ENCODE measurements at regions not wholly inside any gene's neighbourhood (a gene's known extent, or its start where the extent isn't known, plus 50 kb on each side); places are given as distances from the start of the nearest gene placed in this dataset.

DNA sequence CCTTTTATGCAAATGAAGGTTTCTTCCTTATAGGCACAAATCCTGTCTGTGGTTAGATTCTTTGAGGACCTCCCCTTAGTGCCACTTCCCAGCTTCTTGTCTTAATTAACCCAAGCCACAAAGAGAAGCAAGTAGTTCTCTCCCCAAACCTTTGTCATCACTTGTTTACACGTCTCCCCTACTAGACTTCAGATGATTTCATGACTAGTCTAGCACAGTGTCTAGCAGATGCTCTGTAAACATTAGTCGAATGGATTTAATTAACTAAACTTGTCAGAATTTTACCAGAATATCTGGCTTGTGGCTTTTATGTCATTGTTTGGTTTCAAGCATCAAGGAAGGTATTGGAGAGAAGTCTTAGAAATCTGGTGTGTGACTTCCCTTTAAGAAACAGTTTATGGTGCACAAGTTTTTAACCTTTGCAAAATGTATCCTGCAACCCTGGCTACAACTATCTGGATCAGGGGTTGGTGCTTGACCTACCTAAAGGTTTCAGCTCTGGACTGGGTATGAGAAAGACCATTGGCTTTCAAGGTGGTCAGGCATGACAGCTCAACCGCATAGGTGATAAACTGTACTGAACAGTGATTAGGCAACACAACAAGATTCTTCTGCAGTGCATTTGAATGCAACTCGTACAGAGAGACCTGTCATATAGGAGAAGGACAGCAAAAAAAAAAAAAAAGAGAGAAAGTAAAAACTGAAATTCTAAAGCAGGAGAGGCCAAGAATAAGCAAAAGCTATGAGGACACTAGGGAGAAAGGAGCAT, 93.2 kb upstream of the CCDC150 start:
- Histone ChIP-seq H3K4me3 (ENCODE audit: insufficient read length, low read depth) (no peak overlapping the region), H3K36me3 (ENCODE audit: insufficient read depth, insufficient read length, low read length) (no peaks in the 10 kb centered on the region), H3K9ac (ENCODE audit: insufficient read length, low read depth) (no peak overlapping the region), H3K4me1 (ENCODE audit: insufficient read depth, insufficient read length) (no peaks in the 10 kb centered on the region), H3K27me3 (ENCODE audit: insufficient read depth, insufficient read length) (no peaks in the 10 kb centered on the region), H3K9me3 (ENCODE audit: insufficient read depth, low read length) (no peaks in the 10 kb centered on the region)
- TF ChIP-seq SUZ12 (IDR thresholded peaks at IDR 0.05; ENCODE audit: extremely low read depth, insufficient read depth, insufficient read length) (no peak), YY1 (IDR thresholded peaks at IDR 0.05; ENCODE audit: insufficient read depth, insufficient read length) (no peak), ZNF274 (IDR thresholded peaks at IDR 0.05; ENCODE audit: low read depth, low read length) (no peak)
- no peak for DNase-seq (ENCODE audit: low read depth, low spot score)

DNA sequence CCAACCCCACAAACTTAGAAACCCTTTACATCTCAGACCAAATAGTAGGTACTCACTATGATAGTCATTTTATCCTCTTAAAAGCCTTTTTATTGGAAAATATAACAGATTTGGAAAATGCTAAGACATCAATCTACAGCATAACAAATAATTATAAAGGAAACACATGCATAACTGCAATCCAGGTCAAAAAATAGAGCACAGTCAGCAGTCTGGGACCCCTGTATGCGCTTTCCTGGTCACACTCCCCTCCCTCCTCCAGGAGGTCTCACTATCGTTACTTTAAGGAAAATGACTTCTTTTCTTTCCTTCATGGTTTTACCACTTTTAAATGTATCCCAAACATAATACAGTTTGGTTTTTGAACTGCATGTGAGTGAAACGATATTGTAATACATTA, 90.5 kb upstream of the CCDC150 start:
- Histone ChIP-seq H3K4me3 (ENCODE audit: insufficient read length, low read depth) (no peak overlapping the region), H3K27me3 (ENCODE audit: insufficient read depth, insufficient read length) (no peaks in the 10 kb centered on the region), H3K9ac (ENCODE audit: insufficient read length, low read depth) (no peak overlapping the region), H3K4me1 (ENCODE audit: insufficient read depth, insufficient read length) (no peaks in the 10 kb centered on the region), H3K36me3 (ENCODE audit: insufficient read depth, insufficient read length, low read length) (no peaks in the 10 kb centered on the region), H3K9me3 (ENCODE audit: insufficient read depth, low read length) (no peaks in the 10 kb centered on the region)
- no peak for TF ChIP-seq SUZ12 (IDR thresholded peaks at IDR 0.05; ENCODE audit: extremely low read depth, insufficient read depth, insufficient read length)
- no peak for DNase-seq (ENCODE audit: low read depth, low spot score)

GRCh38 chr2:196551014-196551413, 88.5 kb upstream of the CCDC150 start:
- DNase-seq (ENCODE audit: low read depth, low spot score) = no peak
- no peaks in the 10 kb centered on the region for H3K9me3 ChIP-seq (ENCODE audit: insufficient read depth, low read length)
- no peak for TF ChIP-seq ZNF274 (IDR thresholded peaks at IDR 0.05; ENCODE audit: low read depth, low read length)
- no peak for TF ChIP-seq YY1 (IDR thresholded peaks at IDR 0.05; ENCODE audit: insufficient read depth, insufficient read length)
- no peak for TF ChIP-seq SUZ12 (IDR thresholded peaks at IDR 0.05; ENCODE audit: extremely low read depth, insufficient read depth, insufficient read length)
- no peak overlapping the region for H3K4me3 ChIP-seq (ENCODE audit: insufficient read length, low read depth)
- no peak overlapping the region for H3K9ac ChIP-seq (ENCODE audit: insufficient read length, low read depth)
- H3K36me3 ChIP-seq (ENCODE audit: insufficient read depth, insufficient read length, low read length) = no peaks in the 10 kb centered on the region
- H3K27me3 ChIP-seq (ENCODE audit: insufficient read depth, insufficient read length) = no peaks in the 10 kb centered on the region
- no peaks in the 10 kb centered on the region for H3K4me1 ChIP-seq (ENCODE audit: insufficient read depth, insufficient read length)

DNA sequence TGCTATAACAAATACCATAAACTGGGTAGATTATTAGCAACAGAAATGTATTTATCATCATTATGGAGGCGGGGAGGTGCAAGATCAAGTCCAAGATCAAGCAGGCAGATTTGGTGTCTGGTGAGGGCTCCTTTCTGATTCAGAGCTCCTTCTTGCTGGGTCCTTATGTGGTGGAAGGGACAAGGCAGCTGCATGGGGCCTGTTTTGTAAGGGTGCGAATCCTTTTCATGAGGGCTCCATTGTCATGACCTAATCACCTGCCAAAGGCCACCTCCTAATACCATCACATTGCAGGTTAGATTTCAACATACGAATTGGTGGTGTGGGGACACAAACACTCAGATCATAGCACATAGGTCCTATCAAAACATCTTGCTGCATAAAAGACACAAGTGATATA, 84.4 kb upstream of the CCDC150 start:
- H3K4me3 ChIP-seq (ENCODE audit: insufficient read length, low read depth) = no peak overlapping the region
- H3K36me3 ChIP-seq (ENCODE audit: insufficient read depth, insufficient read length, low read length) = no peaks in the 10 kb centered on the region
- H3K9me3 ChIP-seq (ENCODE audit: insufficient read depth, low read length) = no peaks in the 10 kb centered on the region
- TF ChIP-seq SUZ12 (IDR thresholded peaks at IDR 0.05; ENCODE audit: extremely low read depth, insufficient read depth, insufficient read length) (no peak), YY1 (IDR thresholded peaks at IDR 0.05; ENCODE audit: insufficient read depth, insufficient read length) (no peak)
- DNase-seq (ENCODE audit: low read depth, low spot score) = no peak
- H3K4me1 ChIP-seq (ENCODE audit: insufficient read depth, insufficient read length) = no peaks in the 10 kb centered on the region
- no peaks in the 10 kb centered on the region for H3K27me3 ChIP-seq (ENCODE audit: insufficient read depth, insufficient read length)
- no peak overlapping the region for H3K9ac ChIP-seq (ENCODE audit: insufficient read length, low read depth)

GRCh38 chr2:196555726-196556125, 83.8 kb upstream of the CCDC150 start:
- Histone ChIP-seq H3K27me3 (ENCODE audit: insufficient read depth, insufficient read length) (no peaks in the 10 kb centered on the region), H3K9me3 (ENCODE audit: insufficient read depth, low read length) (no peaks in the 10 kb centered on the region), H3K4me3 (ENCODE audit: insufficient read length, low read depth) (no peak overlapping the region), H3K9ac (ENCODE audit: insufficient read length, low read depth) (no peak overlapping the region), H3K4me1 (ENCODE audit: insufficient read depth, insufficient read length) (no peaks in the 10 kb centered on the region), H3K36me3 (ENCODE audit: insufficient read depth, insufficient read length, low read length) (no peaks in the 10 kb centered on the region)
- TF ChIP-seq ZNF274 (IDR thresholded peaks at IDR 0.05; ENCODE audit: low read depth, low read length) (no peak), SUZ12 (IDR thresholded peaks at IDR 0.05; ENCODE audit: extremely low read depth, insufficient read depth, insufficient read length) (no peak), YY1 (IDR thresholded peaks at IDR 0.05; ENCODE audit: insufficient read depth, insufficient read length) (no peak)
- no peak for DNase-seq (ENCODE audit: low read depth, low spot score)

- Histone ChIP-seq H3K4me1 (ENCODE audit: insufficient read depth, insufficient read length) (no peaks in the 10 kb centered on the region), H3K4me3 (ENCODE audit: insufficient read length, low read depth) (no peak overlapping the region), H3K9me3 (ENCODE audit: insufficient read depth, low read length) (peaks cover 13% of the 10 kb centered on the region; the same call in 1 of the 2 replicates), H3K9ac (ENCODE audit: insufficient read length, low read depth) (no peak overlapping the region), H3K27me3 (ENCODE audit: insufficient read depth, insufficient read length) (no peaks in the 10 kb centered on the region), H3K36me3 (ENCODE audit: insufficient read depth, insufficient read length, low read length) (no peaks in the 10 kb centered on the region)
- TF ChIP-seq ZNF274 (IDR thresholded peaks at IDR 0.05; ENCODE audit: low read depth, low read length) = no peak
- no peak for TF ChIP-seq YY1 (IDR thresholded peaks at IDR 0.05; ENCODE audit: insufficient read depth, insufficient read length)
- TF ChIP-seq SUZ12 (IDR thresholded peaks at IDR 0.05; ENCODE audit: extremely low read depth, insufficient read depth, insufficient read length) = no peak
- DNase-seq (ENCODE audit: low read depth, low spot score) = no peak
Measured at GRCh38 chr2:196558497-196558896, 81.0 kb upstream of the CCDC150 start.

DNA sequence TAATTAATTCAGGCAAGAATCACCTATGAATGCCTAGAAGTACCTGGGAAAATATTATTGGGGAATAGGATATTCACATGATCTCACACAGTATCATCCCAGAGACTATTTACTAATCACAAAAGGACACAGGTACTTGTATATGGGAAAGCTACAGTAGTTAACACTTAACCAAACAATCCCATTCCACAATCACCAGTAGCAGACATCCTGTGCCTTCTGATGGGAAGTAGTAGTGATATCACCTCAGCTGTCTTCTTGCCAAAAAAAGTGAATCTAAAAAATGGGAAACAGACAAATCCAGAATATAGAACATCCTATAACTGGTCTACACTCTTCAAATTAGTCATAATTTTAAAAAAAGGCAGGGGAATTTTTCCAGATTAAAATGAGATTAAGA, 75.6 kb upstream of the CCDC150 start:
- Histone ChIP-seq H3K27me3 (ENCODE audit: insufficient read depth, insufficient read length) (no peaks in the 10 kb centered on the region), H3K4me1 (ENCODE audit: insufficient read depth, insufficient read length) (no peaks in the 10 kb centered on the region), H3K9me3 (ENCODE audit: insufficient read depth, low read length) (peaks cover 13% of the 10 kb centered on the region; the same call in 1 of the 2 replicates), H3K36me3 (ENCODE audit: insufficient read depth, insufficient read length, low read length) (no peaks in the 10 kb centered on the region), H3K4me3 (ENCODE audit: insufficient read length, low read depth) (no peak overlapping the region), H3K9ac (ENCODE audit: insufficient read length, low read depth) (no peak overlapping the region)
- no peak for DNase-seq (ENCODE audit: low read depth, low spot score)
- TF ChIP-seq YY1 (IDR thresholded peaks at IDR 0.05; ENCODE audit: insufficient read depth, insufficient read length) = no peak
- no peak for TF ChIP-seq SUZ12 (IDR thresholded peaks at IDR 0.05; ENCODE audit: extremely low read depth, insufficient read depth, insufficient read length)
- TF ChIP-seq ZNF274 (IDR thresholded peaks at IDR 0.05; ENCODE audit: low read depth, low read length) = no peak
